Activated CD8-positive, alpha-beta T cell treated with anti-CD3 and anti-CD28 coated beads for 36 hours (primary cell): ENCODE measurements at regions not wholly inside any gene's neighbourhood (a gene's known extent, or its start where the extent isn't known, plus 50 kb on each side); places are given as distances from the start of the nearest gene placed in this dataset.

Experiments
- ATAC-seq: fragments of 200-7000 bp; cut with Tn5 transposase; one replicate; pipeline ENCODE4 v1.10.0; 2021; ENCODE audit warnings: mild to moderate bottlenecking, moderate library complexity
- CTCF ChIA-PET: fragments of 350-600 bp; sonication (Branson Sonifier 250); formaldehyde crosslinking; loops from one replicate; lab custom pipeline; 2021; ENCODE audit warnings: antibody characterized with exemption; lab: Charles Lee
- POLR2A ChIA-PET: fragments of 350-600 bp; sonication (Branson Sonifier 250); formaldehyde crosslinking; loops from one replicate; lab custom pipeline; 2021; ENCODE audit warnings: antibody characterized with exemption; lab: Charles Lee
- DNase-seq: peaks from one replicate; pipeline ENCODE4 v3.0.0-alpha.2; 2020
- H3K27ac Mint-ChIP-seq: one replicate; pipeline ENCODE4 v1.8.0; 2021; ENCODE audit warnings: mild to moderate bottlenecking, mixed read lengths
- H3K27me3 Mint-ChIP-seq: one replicate; pipeline ENCODE4 v1.8.0; 2021; ENCODE audit warnings: mixed read lengths
- H3K36me3 Mint-ChIP-seq: one replicate; pipeline ENCODE4 v1.8.0; 2021; ENCODE audit warnings: low read depth, mixed read lengths
- H3K4me1 Mint-ChIP-seq: one replicate; pipeline ENCODE4 v1.8.0; 2021; ENCODE audit warnings: low read depth, mixed read lengths
- H3K4me3 Mint-ChIP-seq: one replicate; pipeline ENCODE4 v1.8.0; 2021; ENCODE audit warnings: mild to moderate bottlenecking, moderate library complexity, mixed read lengths
- H3K9me3 Mint-ChIP-seq: one replicate; pipeline ENCODE4 v1.8.0; 2021; ENCODE audit warnings: mixed read lengths
- CTCF ChIP-seq: fragments of 200-600 bp; IDR thresholded peaks from one replicate; pipeline ENCODE4 v1.8.0; 2022; ENCODE audit warnings: antibody characterized with exemption, mild to moderate bottlenecking
- intact Hi-C: fragments of 100-400 bp; cut with micrococcal nuclease; formaldehyde crosslinking; loops from one replicate; pipeline ENCODE4 v1.10.0; 2022

DNA sequence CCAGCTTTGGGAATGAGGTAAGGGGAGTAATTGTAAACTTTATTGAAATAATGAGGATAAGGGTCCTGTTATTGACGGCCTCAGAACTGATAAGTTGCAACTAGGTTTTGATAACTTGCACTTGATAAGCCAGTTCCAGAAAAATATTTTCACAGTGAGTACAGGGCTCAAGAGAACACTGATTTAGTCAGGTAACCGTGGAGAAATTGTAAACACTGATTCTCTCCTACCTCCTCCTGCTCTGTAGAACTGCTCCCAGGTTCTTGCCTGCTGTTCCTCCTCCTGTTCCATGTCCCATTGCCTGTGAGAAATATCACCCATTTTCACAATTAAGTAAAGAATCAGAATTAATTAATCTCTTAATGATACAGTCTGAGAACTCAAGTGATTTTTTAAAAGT is 55.0 kb upstream of the CXXC4 start:
- Mint-ChIP-seq H3K27me3 (no peaks in the 10 kb centered on the region), H3K9me3 (no peaks in the 10 kb centered on the region), H3K27ac (no peak overlapping the region), H3K36me3 (no peaks in the 10 kb centered on the region), H3K4me3 (no peak overlapping the region), H3K4me1 (no peaks in the 10 kb centered on the region)
- no peak for TF ChIP-seq CTCF
- ChIA-PET POLR2A (no interaction called here), CTCF (no interaction called here)
- intact Hi-C loops = no loop called here
- ATAC-seq = no peak
- DNase-seq = no peak

GRCh38 chr4:104559502-104559901 is 64.8 kb upstream of the CXXC4 start:
- no peak for TF ChIP-seq CTCF
- DNase-seq (no peak), ATAC-seq (no peak)
- no peak overlapping the region for H3K4me3 Mint-ChIP-seq
- CTCF ChIA-PET = no interaction called here
- H3K9me3 Mint-ChIP-seq = no peaks in the 10 kb centered on the region
- no peaks in the 10 kb centered on the region for H3K27me3 Mint-ChIP-seq
- POLR2A ChIA-PET = no interaction called here
- no peaks in the 10 kb centered on the region for H3K36me3 Mint-ChIP-seq
- no peaks in the 10 kb centered on the region for H3K4me1 Mint-ChIP-seq
- intact Hi-C loops = no loop called here
- H3K27ac Mint-ChIP-seq = no peak overlapping the region

DNA sequence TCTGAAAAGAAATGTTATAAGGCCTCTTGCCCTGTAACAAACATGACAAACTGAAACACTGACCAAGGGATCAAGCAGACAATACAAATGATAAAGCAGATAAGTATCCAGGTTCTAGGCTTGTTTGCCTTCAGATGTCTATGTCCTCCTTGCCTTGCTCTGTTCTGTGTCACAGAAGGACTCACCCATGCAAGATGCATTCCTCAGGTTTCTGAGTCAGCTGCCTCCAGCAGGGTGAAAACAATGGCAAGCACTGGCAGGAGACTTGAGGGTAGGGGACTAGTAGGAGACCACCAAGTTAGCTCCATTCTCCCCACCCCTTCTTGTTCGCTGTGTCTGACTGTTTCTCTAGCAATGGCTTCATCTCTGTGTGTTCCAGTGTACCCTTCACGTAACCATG is 76.6 kb upstream of the CXXC4 start:
- Mint-ChIP-seq H3K36me3 (no peaks in the 10 kb centered on the region), H3K27ac (no peak overlapping the region), H3K4me1 (no peaks in the 10 kb centered on the region), H3K4me3 (no peak overlapping the region), H3K9me3 (no peaks in the 10 kb centered on the region), H3K27me3 (no peaks in the 10 kb centered on the region)
- DNase-seq = no peak
- CTCF ChIA-PET = no interaction called here
- intact Hi-C loops = no loop called here
- no peak for ATAC-seq
- POLR2A ChIA-PET = no interaction called here
- no peak for TF ChIP-seq CTCF

- Mint-ChIP-seq H3K4me3 (no peak overlapping the region), H3K27me3 (no peaks in the 10 kb centered on the region), H3K4me1 (no peaks in the 10 kb centered on the region), H3K27ac (no peak overlapping the region), H3K36me3 (no peaks in the 10 kb centered on the region), H3K9me3 (no peaks in the 10 kb centered on the region)
- intact Hi-C loops = no loop called here
- DNase-seq (no peak), ATAC-seq (no peak)
- CTCF ChIA-PET = no interaction called here
- POLR2A ChIA-PET = no interaction called here
- no peak for TF ChIP-seq CTCF
Measured at GRCh38 chr4:104574371-104574770, 79.7 kb upstream of the CXXC4 start.

- ATAC-seq (no peak), DNase-seq (no peak)
- H3K4me3 Mint-ChIP-seq = no peak overlapping the region
- intact Hi-C loops = no loop called here
- H3K27ac Mint-ChIP-seq = no peak overlapping the region
- ChIA-PET CTCF (no interaction called here), POLR2A (no interaction called here)
- H3K4me1 Mint-ChIP-seq = no peaks in the 10 kb centered on the region
- no peaks in the 10 kb centered on the region for H3K9me3 Mint-ChIP-seq
- no peaks in the 10 kb centered on the region for H3K36me3 Mint-ChIP-seq
- TF ChIP-seq CTCF = no peak
- H3K27me3 Mint-ChIP-seq = no peaks in the 10 kb centered on the region
Measured at GRCh38 chr4:104575278-104575677, 80.6 kb upstream of the CXXC4 start.
